Mesothelial cell of epicardium (in vitro differentiated cells): ENCODE measurements at regions not wholly inside any gene's neighbourhood (a gene's known extent, or its start where the extent isn't known, plus 50 kb on each side); places are given as distances from the start of the nearest gene placed in this dataset.

ENCODE experiments used
- DNase-seq, 2 experiments: peaks; one replicate each; pipeline ENCODE4 v3.0.0; 2021; ENCODE audit warnings: low spot score in 2 of 2; ENCODE audit not compliant: unreplicated experiment in 2 of 2
- H3K27ac Mint-ChIP-seq: 2 replicates; pipeline ENCODE4 v1.8.0; 2021; ENCODE audit warnings: mixed read lengths
- H3K27me3 Mint-ChIP-seq: 2 replicates; pipeline ENCODE4 v1.8.0; 2021; ENCODE audit warnings: low read depth, mixed read lengths
- H3K36me3 Mint-ChIP-seq: 2 replicates; pipeline ENCODE4 v1.8.0; 2021; ENCODE audit warnings: mixed read lengths
- H3K4me1 Mint-ChIP-seq: 2 replicates; pipeline ENCODE4 v1.8.0; 2021; ENCODE audit warnings: mixed read lengths
- H3K4me3 Mint-ChIP-seq: 2 replicates; pipeline ENCODE4 v1.8.0; 2021; ENCODE audit warnings: mild to moderate bottlenecking, moderate library complexity, mixed read lengths
- H3K9me3 Mint-ChIP-seq: 2 replicates; pipeline ENCODE4 v1.8.0; 2021; ENCODE audit warnings: mixed read lengths
- CTCF ChIP-seq: fragments of 200-600 bp; sonication (generic); IDR thresholded peaks from one replicate; pipeline ENCODE4 v1.5.0; 2021; ENCODE audit warnings: antibody characterized with exemption; ENCODE audit not compliant: unreplicated experiment

- Mint-ChIP-seq H3K4me3 (no peak overlapping the region), H3K4me1 (peaks cover 18% of the 10 kb centered on the region), H3K36me3 (peaks cover 15% of the 10 kb centered on the region), H3K27me3 (no peaks in the 10 kb centered on the region), H3K27ac (no peak overlapping the region), H3K9me3 (peaks cover 13% of the 10 kb centered on the region)
- TF ChIP-seq CTCF, result no peak
- DNase-seq, result no peak
Measured at GRCh38 chr17:72542317-72542716, 421.5 kb downstream of the SOX9 start.

GRCh38 chr17:72545766-72546165 is 424.9 kb downstream of the SOX9 start:
- no peak for DNase-seq
- H3K4me1 Mint-ChIP-seq, result peaks cover 3% of the 10 kb centered on the region

GRCh38 chr17:72553051-72553755 is 432.4 kb downstream of the SOX9 start:
- DNase-seq, result no peak
- TF ChIP-seq CTCF, result no peak
- Mint-ChIP-seq H3K27ac (no peak overlapping the region), H3K4me3 (no peak overlapping the region), H3K9me3 (peaks cover 13% of the 10 kb centered on the region), H3K27me3 (no peaks in the 10 kb centered on the region), H3K36me3 (peaks cover 4% of the 10 kb centered on the region), H3K4me1 (no peaks in the 10 kb centered on the region)

More at GRCh38 chr17:72545766-72546165, 424.9 kb downstream of the SOX9 start:
- H3K27me3 Mint-ChIP-seq, result no peaks in the 10 kb centered on the region
- H3K9me3 Mint-ChIP-seq, result peaks cover 21% of the 10 kb centered on the region
- peaks cover 15% of the 10 kb centered on the region for H3K36me3 Mint-ChIP-seq
- no peak overlapping the region for H3K27ac Mint-ChIP-seq
- no peak overlapping the region for H3K4me3 Mint-ChIP-seq
- TF ChIP-seq CTCF, result no peak

- DNase-seq, result no peak
- H3K36me3 Mint-ChIP-seq, result peaks cover 4% of the 10 kb centered on the region
- H3K27ac Mint-ChIP-seq, result no peak overlapping the region
- TF ChIP-seq CTCF, result no peak
- H3K27me3 Mint-ChIP-seq, result peaks cover 2% of the 10 kb centered on the region
- H3K4me1 Mint-ChIP-seq, result no peaks in the 10 kb centered on the region
- no peak overlapping the region for H3K4me3 Mint-ChIP-seq
- peaks cover 8% of the 10 kb centered on the region for H3K9me3 Mint-ChIP-seq
Measured at GRCh38 chr17:72554508-72554907, 433.7 kb downstream of the SOX9 start.

- TF ChIP-seq CTCF, result no peak
- Mint-ChIP-seq H3K27me3 (peaks cover 2% of the 10 kb centered on the region), H3K4me1 (no peaks in the 10 kb centered on the region), H3K4me3 (no peak overlapping the region), H3K27ac (no peak overlapping the region), H3K9me3 (peaks cover 4% of the 10 kb centered on the region), H3K36me3 (peaks cover 4% of the 10 kb centered on the region)
- DNase-seq, result no peak
Measured at GRCh38 chr17:72555052-72555451, 434.2 kb downstream of the SOX9 start.
